Ishikawa (cell line): ENCODE measurements at regions not wholly inside any gene's neighbourhood (a gene's known extent, or its start where the extent isn't known, plus 50 kb on each side); places are given as distances from the start of the nearest gene placed in this dataset.

ENCODE experiments used
- EGR1 ChIP-seq: IDR thresholded peaks from 2 replicates; pipeline ENCODE4 v1.6.1; 2012
- ZBTB7A ChIP-seq: IDR thresholded peaks from 2 replicates; pipeline ENCODE4 v1.6.1; 2012; ENCODE audit warnings: low read depth
- TF ChIP-seq, protein P1 (sequence below): IDR thresholded peaks from 2 replicates; pipeline ENCODE4 v1.6.1; 2012

DNA sequence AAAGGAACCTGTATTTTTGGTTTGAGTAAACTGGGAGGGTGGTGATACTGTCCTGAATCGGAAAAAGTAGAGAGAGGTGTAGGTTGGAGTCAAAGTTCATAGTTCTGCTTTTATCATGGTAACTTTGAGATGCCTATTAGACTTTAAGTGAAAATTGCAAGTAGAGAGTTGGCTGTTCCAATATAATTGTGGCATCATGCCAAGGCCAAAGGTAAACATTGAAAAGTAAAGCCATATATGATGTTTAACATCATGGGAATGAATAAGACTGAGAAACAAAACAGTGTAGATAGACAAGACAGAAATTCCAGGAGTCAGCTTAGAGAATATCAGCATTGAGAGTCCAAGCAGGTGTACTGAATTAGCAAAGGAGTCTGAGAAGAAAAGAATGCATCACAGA, 570.9 kb downstream of the HTR7 start:
- TF ChIP-seq ZBTB7A (no peak), EGR1 (no peak)
- TF ChIP-seq, protein P1, sequence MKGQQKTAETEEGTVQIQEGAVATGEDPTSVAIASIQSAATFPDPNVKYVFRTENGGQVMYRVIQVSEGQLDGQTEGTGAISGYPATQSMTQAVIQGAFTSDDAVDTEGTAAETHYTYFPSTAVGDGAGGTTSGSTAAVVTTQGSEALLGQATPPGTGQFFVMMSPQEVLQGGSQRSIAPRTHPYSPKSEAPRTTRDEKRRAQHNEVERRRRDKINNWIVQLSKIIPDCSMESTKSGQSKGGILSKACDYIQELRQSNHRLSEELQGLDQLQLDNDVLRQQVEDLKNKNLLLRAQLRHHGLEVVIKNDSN = no peak
